T47D (cell line): ENCODE measurements at regions not wholly inside any gene's neighbourhood (a gene's known extent, or its start where the extent isn't known, plus 50 kb on each side); places are given as distances from the start of the nearest gene placed in this dataset.
"Not testable (repeated sequence)": the region's sequence is repeated elsewhere in the genome, so short reads cannot be mapped to it uniquely, and the experiment has no call there.

Experiments used
- DNase-seq, 2 experiments: peaks; one replicate each; pipeline versions ENCODE4 v3.0.0 to v3.0.0-alpha.2; 2011 to 2012; ENCODE audit warnings: low read depth in 1 of 2, low spot score in 1 of 2
- JUND ChIP-seq: IDR thresholded peaks from 2 replicates; pipeline ENCODE4 v1.6.1; 2012; ENCODE audit warnings: low read depth
- in situ Hi-C: cut with HindIII; loops from 2 replicates; pipeline ENCODE4 v1.10.0; 2016; ENCODE audit warnings: low sequenced_read_pairs, low pct_unique_long_range_greater_than_20kb

- no peak for TF ChIP-seq JUND
- in situ Hi-C loops = no loop called here
- peak; percentile 20 to 69 for DNase-seq
These were observed 337.2 kb downstream of the C7orf25 start for GRCh38 chr7:42574685-42575084.

GRCh38 chr7:42573881-42574672, 337.1 kb upstream of the GLI3 start:
- DNase-seq = peak in 1 of 2 experiments; percentile 52
- in situ Hi-C loops = no loop called here
- TF ChIP-seq JUND = no peak

- no peak for DNase-seq
- no peak for TF ChIP-seq JUND
- in situ Hi-C loops = no loop called here
These were observed 335.6 kb upstream of the GLI3 start for GRCh38 chr7:42572561-42572960.

- in situ Hi-C loops = no loop called here
- DNase-seq = no peak
- no peak for TF ChIP-seq JUND
These were observed 335.0 kb upstream of the GLI3 start for GRCh38 chr7:42572056-42572455.

GRCh38 chr7:42570944-42571343, 333.9 kb upstream of the GLI3 start:
- no peak for TF ChIP-seq JUND
- in situ Hi-C loops = no loop called here
- DNase-seq = no peak

GRCh38 chr7:42567051-42567450, 330.0 kb upstream of the GLI3 start:
- in situ Hi-C loops = no loop called here

GRCh38 chr7:42561797-42562196, 324.8 kb upstream of the GLI3 start:
- no peak for TF ChIP-seq JUND
- no peak for DNase-seq
- in situ Hi-C loops = no loop called here

More at GRCh38 chr7:42567051-42567450, 330.0 kb upstream of the GLI3 start:
- TF ChIP-seq JUND = no peak
- DNase-seq = no peak

- in situ Hi-C loops = no loop called here
- DNase-seq = no peak
- TF ChIP-seq JUND = no peak
These were observed 323.9 kb upstream of the GLI3 start for GRCh38 chr7:42560866-42561265.

GRCh38 chr7:42554932-42555331, 317.9 kb upstream of the GLI3 start:
- DNase-seq = not testable (repeated sequence)

GRCh38 chr7:42552227-42552626, 315.2 kb upstream of the GLI3 start:
- TF ChIP-seq JUND = no peak
- DNase-seq = no peak
- in situ Hi-C loops = no loop called here

More at GRCh38 chr7:42554932-42555331, 317.9 kb upstream of the GLI3 start:
- in situ Hi-C loops = not testable (repeated sequence)

- DNase-seq = no peak
- in situ Hi-C loops = no loop called here
- no peak for TF ChIP-seq JUND
These were observed 313.9 kb upstream of the GLI3 start for GRCh38 chr7:42550706-42551470.

GRCh38 chr7:42549866-42550485, 313.0 kb upstream of the GLI3 start:
- TF ChIP-seq JUND = no peak
- DNase-seq = no peak
- in situ Hi-C loops = no loop called here
